ENCODE measurements at regions not wholly inside any gene's neighbourhood (a gene's known extent, or its start where the extent isn't known, plus 50 kb on each side); places are given as distances from the start of the nearest gene placed in this dataset.

GRCh38 chr5:87051502-87052113 lies 216.1 kb upstream of the RASA1 start:
- Mint-ChIP-seq H3K4me1 (peaks cover 9% of the 10 kb centered on the region; the same call in 2 of the 3 replicates), H3K36me3 (ENCODE audit: low read depth) (peaks cover 61% of the 10 kb centered on the region), H3K4me3 (no peak overlapping the region), H3K27ac (no peak overlapping the region), H3K27me3 (ENCODE audit: insufficient read depth, low read depth, poor library complexity) (peaks cover 1% of the 10 kb centered on the region), H3K9me3 (peaks cover 60% of the 10 kb centered on the region)
- H3K27ac ChIP-seq (ENCODE audit: low read depth): no peak overlapping the region
- no peak overlapping the region for H2AFZ ChIP-seq
- no peak overlapping the region for H3K4me2 ChIP-seq
- no peak for TF ChIP-seq STAT1 (IDR thresholded peaks at IDR 0.05; ENCODE audit: unreplicated experiment)
- TF ChIP-seq, protein P1, sequence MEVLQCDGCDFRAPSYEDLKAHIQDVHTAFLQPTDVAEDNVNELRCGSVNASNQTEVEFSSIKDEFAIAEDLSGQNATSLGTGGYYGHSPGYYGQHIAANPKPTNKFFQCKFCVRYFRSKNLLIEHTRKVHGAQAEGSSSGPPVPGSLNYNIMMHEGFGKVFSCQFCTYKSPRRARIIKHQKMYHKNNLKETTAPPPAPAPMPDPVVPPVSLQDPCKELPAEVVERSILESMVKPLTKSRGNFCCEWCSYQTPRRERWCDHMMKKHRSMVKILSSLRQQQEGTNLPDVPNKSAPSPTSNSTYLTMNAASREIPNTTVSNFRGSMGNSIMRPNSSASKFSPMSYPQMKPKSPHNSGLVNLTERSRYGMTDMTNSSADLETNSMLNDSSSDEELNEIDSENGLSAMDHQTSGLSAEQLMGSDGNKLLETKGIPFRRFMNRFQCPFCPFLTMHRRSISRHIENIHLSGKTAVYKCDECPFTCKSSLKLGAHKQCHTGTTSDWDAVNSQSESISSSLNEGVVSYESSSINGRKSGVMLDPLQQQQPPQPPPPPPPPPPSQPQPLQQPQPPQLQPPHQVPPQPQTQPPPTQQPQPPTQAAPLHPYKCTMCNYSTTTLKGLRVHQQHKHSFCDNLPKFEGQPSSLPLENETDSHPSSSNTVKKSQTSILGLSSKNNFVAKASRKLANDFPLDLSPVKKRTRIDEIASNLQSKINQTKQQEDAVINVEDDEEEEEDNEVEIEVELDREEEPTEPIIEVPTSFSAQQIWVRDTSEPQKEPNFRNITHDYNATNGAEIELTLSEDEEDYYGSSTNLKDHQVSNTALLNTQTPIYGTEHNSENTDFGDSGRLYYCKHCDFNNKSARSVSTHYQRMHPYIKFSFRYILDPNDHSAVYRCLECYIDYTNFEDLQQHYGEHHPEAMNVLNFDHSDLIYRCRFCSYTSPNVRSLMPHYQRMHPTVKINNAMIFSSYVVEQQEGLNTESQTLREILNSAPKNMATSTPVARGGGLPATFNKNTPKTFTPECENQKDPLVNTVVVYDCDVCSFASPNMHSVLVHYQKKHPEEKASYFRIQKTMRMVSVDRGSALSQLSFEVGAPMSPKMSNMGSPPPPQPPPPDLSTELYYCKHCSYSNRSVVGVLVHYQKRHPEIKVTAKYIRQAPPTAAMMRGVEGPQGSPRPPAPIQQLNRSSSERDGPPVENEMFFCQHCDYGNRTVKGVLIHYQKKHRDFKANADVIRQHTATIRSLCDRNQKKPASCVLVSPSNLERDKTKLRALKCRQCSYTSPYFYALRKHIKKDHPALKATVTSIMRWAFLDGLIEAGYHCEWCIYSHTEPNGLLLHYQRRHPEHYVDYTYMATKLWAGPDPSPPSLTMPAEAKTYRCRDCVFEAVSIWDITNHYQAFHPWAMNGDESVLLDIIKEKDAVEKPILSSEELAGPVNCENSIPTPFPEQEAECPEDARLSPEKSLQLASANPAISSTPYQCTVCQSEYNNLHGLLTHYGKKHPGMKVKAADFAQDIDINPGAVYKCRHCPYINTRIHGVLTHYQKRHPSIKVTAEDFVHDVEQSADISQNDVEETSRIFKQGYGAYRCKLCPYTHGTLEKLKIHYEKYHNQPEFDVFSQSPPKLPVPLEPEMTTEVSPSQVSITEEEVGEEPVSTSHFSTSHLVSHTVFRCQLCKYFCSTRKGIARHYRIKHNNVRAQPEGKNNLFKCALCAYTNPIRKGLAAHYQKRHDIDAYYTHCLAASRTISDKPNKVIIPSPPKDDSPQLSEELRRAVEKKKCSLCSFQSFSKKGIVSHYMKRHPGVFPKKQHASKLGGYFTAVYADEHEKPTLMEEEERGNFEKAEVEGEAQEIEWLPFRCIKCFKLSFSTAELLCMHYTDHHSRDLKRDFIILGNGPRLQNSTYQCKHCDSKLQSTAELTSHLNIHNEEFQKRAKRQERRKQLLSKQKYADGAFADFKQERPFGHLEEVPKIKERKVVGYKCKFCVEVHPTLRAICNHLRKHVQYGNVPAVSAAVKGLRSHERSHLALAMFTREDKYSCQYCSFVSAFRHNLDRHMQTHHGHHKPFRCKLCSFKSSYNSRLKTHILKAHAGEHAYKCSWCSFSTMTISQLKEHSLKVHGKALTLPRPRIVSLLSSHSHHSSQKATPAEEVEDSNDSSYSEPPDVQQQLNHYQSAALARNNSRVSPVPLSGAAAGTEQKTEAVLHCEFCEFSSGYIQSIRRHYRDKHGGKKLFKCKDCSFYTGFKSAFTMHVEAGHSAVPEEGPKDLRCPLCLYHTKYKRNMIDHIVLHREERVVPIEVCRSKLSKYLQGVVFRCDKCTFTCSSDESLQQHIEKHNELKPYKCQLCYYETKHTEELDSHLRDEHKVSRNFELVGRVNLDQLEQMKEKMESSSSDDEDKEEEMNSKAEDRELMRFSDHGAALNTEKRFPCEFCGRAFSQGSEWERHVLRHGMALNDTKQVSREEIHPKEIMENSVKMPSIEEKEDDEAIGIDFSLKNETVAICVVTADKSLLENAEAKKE (CRISPR knock-in tag; IDR thresholded peaks at IDR 0.05): peak; percentile 69
- H3K79me2 ChIP-seq (replicated peaks; ENCODE audit: insufficient read depth): no peaks in the 10 kb centered on the region
- ATAC-seq (no peak), DNase-seq (ENCODE audit: low spot score) (peak; percentile 6)
- H3K9me2 ChIP-seq (ENCODE audit: insufficient read depth): no peaks in the 10 kb centered on the region
- H3F3A ChIP-seq (replicated peaks; ENCODE audit: low read depth): no peaks in the 10 kb centered on the region
- H3K27me3 ChIP-seq (ENCODE audit: insufficient read depth): no peaks in the 10 kb centered on the region
- H3K4me3 ChIP-seq: no peak overlapping the region
- H4K20me1 ChIP-seq (replicated peaks; ENCODE audit: insufficient read depth): no peaks in the 10 kb centered on the region
- H3K36me3 ChIP-seq (ENCODE audit: insufficient read depth): no peaks in the 10 kb centered on the region
- no peaks in the 10 kb centered on the region for H3K4me1 ChIP-seq (ENCODE audit: insufficient read depth)

DNA sequence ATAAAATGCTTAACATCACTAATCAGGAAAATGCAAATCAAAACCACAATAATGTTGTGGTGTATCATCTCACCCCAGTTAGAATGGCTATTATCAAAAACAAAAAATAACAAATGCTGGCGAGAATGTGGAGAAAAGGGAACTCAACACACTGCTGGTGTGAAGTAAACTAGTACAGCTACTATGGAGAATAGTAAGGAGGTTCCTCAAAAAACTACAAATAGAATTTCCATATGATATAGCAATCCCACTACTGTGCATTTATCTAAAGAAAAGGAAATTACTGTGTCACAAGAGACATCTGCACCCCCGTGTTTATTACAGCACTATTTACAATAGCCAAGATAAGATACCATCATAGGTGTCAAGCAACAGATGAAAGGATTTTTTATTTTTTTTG lies 214.5 kb upstream of the RASA1 start:
- ATAC-seq: no peak
- Mint-ChIP-seq H3K27me3 (ENCODE audit: insufficient read depth, low read depth, poor library complexity) (peaks cover 1% of the 10 kb centered on the region), H3K4me3 (no peak overlapping the region), H3K4me1 (peaks cover 9% of the 10 kb centered on the region; the same call in 2 of the 3 replicates), H3K36me3 (ENCODE audit: low read depth) (peaks cover 51% of the 10 kb centered on the region), H3K9me3 (peaks cover 58% of the 10 kb centered on the region), H3K27ac (no peak overlapping the region)
- Histone ChIP-seq H3K27ac (ENCODE audit: low read depth) (no peak overlapping the region), H2AFZ (no peak overlapping the region), H3K9me2 (ENCODE audit: insufficient read depth) (no peaks in the 10 kb centered on the region), H3K4me1 (ENCODE audit: insufficient read depth) (no peaks in the 10 kb centered on the region), H3K27me3 (ENCODE audit: insufficient read depth) (no peaks in the 10 kb centered on the region), H3K4me3 (no peak overlapping the region), H3K79me2 (replicated peaks; ENCODE audit: insufficient read depth) (no peaks in the 10 kb centered on the region), H3K36me3 (ENCODE audit: insufficient read depth) (no peaks in the 10 kb centered on the region), H3F3A (replicated peaks; ENCODE audit: low read depth) (no peaks in the 10 kb centered on the region), H4K20me1 (replicated peaks; ENCODE audit: insufficient read depth) (no peaks in the 10 kb centered on the region), H3K4me2 (no peak overlapping the region)
- DNase-seq (ENCODE audit: low spot score): no peak
- no peak for TF ChIP-seq NANOG (IDR thresholded peaks at IDR 0.05; ENCODE audit: borderline replicate concordance)
- TF ChIP-seq ETS1 (IDR thresholded peaks at IDR 0.05): no peak
- no peak for TF ChIP-seq CTCF (conservative IDR thresholded peaks at IDR 0.05; ENCODE audit: low read depth in 2 of 2)
- TF ChIP-seq STAT1 (IDR thresholded peaks at IDR 0.05; ENCODE audit: unreplicated experiment): no peak
- TF ChIP-seq POLR2AphosphoS5 (IDR thresholded peaks at IDR 0.05; ENCODE audit: low read depth): no peak
- no peak for TF ChIP-seq EZH2 (IDR thresholded peaks at IDR 0.05; ENCODE audit: low read depth, unreplicated experiment)
- no peak for TF ChIP-seq REST (IDR thresholded peaks at IDR 0.05; ENCODE audit: unreplicated experiment)
- no peak for TF ChIP-seq ZNF331 (CRISPR knock-in tag; IDR thresholded peaks at IDR 0.05; ENCODE audit: low read depth)

Data from GM23338 (cell line).